ENCODE measurements at regions not wholly inside any gene's neighbourhood (a gene's known extent, or its start where the extent isn't known, plus 50 kb on each side); places are given as distances from the start of the nearest gene placed in this dataset.
"Not testable (repeated sequence)": the region's sequence is repeated elsewhere in the genome, so short reads cannot be mapped to it uniquely, and the experiment has no call there.

- no peak for DNase-seq
Observed at GRCh38 chr1:222060210-222060916, 318.5 kb upstream of the DUSP10 start.

GRCh38 chr1:222058249-222058648 is 316.4 kb upstream of the DUSP10 start:
- no peak for DNase-seq

- no peak for DNase-seq
Observed at GRCh38 chr1:222057162-222057561, 315.3 kb upstream of the DUSP10 start.

- no peak for DNase-seq
Observed at GRCh38 chr1:222054416-222054815, 312.5 kb upstream of the DUSP10 start.

- no peak for DNase-seq
Observed at GRCh38 chr1:222053790-222054294, 312.0 kb upstream of the DUSP10 start.

- not testable (repeated sequence) for DNase-seq
Observed at GRCh38 chr1:222051311-222051710, 309.4 kb upstream of the DUSP10 start.

- DNase-seq, result not testable (repeated sequence)
Observed at GRCh38 chr1:222049661-222050060, 307.8 kb upstream of the DUSP10 start.

GRCh38 chr1:222049176-222049575 is 307.3 kb upstream of the DUSP10 start:
- DNase-seq, result no peak

GRCh38 chr1:222048094-222048595 is 306.3 kb upstream of the DUSP10 start:
- no peak for DNase-seq

GRCh38 chr1:222047366-222047765 is 305.5 kb upstream of the DUSP10 start:
- no peak for DNase-seq

GRCh38 chr1:222046684-222047263 is 304.9 kb upstream of the DUSP10 start:
- DNase-seq, result no peak

GRCh38 chr1:222045786-222046185 is 303.9 kb upstream of the DUSP10 start:
- no peak for DNase-seq

GRCh38 chr1:222045236-222045635 is 303.3 kb upstream of the DUSP10 start:
- no peak for DNase-seq

- no peak for DNase-seq
Observed at GRCh38 chr1:222043444-222044292, 301.8 kb upstream of the DUSP10 start.

- DNase-seq, result no peak
Observed at GRCh38 chr1:222042120-222042519, 300.2 kb upstream of the DUSP10 start.

- no peak for DNase-seq
Observed at GRCh38 chr1:222040955-222041354, 299.1 kb upstream of the DUSP10 start.

- DNase-seq, result no peak
Observed at GRCh38 chr1:222040121-222040805, 298.4 kb upstream of the DUSP10 start.

GRCh38 chr1:222038971-222039370 is 297.1 kb upstream of the DUSP10 start:
- no peak for DNase-seq

GRCh38 chr1:222037720-222038119 is 295.8 kb upstream of the DUSP10 start:
- DNase-seq, result no peak

- no peak for DNase-seq
Observed at GRCh38 chr1:222034790-222035189, 292.9 kb upstream of the DUSP10 start.

- no peak for DNase-seq
Observed at GRCh38 chr1:222033450-222033849, 291.6 kb upstream of the DUSP10 start.

- DNase-seq, result no peak
Observed at GRCh38 chr1:222031318-222031717, 289.4 kb upstream of the DUSP10 start.

GRCh38 chr1:222028676-222029075 is 286.8 kb upstream of the DUSP10 start:
- no peak for DNase-seq

Measured in activated CD4-positive, CD25-positive, alpha-beta regulatory T cell treated with anti-CD3 and anti-CD28 coated beads, Interleukin-2, amount 50 U/mL, for 72 hours (primary cell).